Kidney epithelial cell (primary cell): ENCODE measurements at regions not wholly inside any gene's neighbourhood (a gene's known extent, or its start where the extent isn't known, plus 50 kb on each side); places are given as distances from the start of the nearest gene placed in this dataset.

Experiments
- DNase-seq: peaks from one replicate; pipeline ENCODE4 v3.0.0-alpha.2; 2010; ENCODE audit warnings: low read depth
- H3K27me3 ChIP-seq: 2 replicates; pipeline ENCODE4 v1.6.0; 2011; ENCODE audit warnings: low read length; ENCODE audit not compliant: control insufficient read depth, insufficient read depth
- H3K36me3 ChIP-seq: 2 replicates; pipeline ENCODE4 v1.5.1; 2011; ENCODE audit warnings: low read length; ENCODE audit not compliant: control insufficient read depth, insufficient read depth
- H3K4me3 ChIP-seq: 2 replicates; pipeline ENCODE4 v1.5.1; 2011; ENCODE audit warnings: low read depth, mild to moderate bottlenecking, control low read depth, low read length
- TF ChIP-seq, protein P1 (sequence below): IDR thresholded peaks from 2 replicates; pipeline ENCODE4 v1.5.1; 2011; ENCODE audit warnings: mild to moderate bottlenecking, moderate library complexity, low read length, control low read depth, inconsistent platforms; ENCODE audit not compliant: insufficient read depth, poor library complexity, severe bottlenecking

DNA sequence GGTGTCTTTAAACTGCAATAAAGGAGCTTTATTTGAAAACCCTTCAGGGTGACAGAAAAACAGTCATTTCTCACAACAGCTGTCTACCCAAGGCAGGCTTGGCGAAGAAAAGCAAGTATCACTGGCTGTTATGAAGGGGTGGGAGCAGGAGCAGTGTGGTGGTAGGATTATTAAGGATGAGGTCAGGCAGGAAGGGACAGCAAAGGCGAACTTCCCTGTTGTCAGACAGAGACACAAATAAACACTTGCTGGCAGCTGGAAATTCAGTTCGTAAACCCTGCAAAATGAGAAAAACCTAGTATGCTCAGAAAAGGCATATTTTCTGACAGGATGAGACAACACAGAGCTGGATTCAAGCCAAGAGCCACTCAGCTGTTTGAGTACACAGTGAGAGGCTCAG lies 416.3 kb upstream of the CDH5 start:
- Histone ChIP-seq H3K27me3 (no peaks in the 10 kb centered on the region), H3K36me3 (no peaks in the 10 kb centered on the region), H3K4me3 (no peak overlapping the region)
- no peak for DNase-seq
- TF ChIP-seq, protein P1, sequence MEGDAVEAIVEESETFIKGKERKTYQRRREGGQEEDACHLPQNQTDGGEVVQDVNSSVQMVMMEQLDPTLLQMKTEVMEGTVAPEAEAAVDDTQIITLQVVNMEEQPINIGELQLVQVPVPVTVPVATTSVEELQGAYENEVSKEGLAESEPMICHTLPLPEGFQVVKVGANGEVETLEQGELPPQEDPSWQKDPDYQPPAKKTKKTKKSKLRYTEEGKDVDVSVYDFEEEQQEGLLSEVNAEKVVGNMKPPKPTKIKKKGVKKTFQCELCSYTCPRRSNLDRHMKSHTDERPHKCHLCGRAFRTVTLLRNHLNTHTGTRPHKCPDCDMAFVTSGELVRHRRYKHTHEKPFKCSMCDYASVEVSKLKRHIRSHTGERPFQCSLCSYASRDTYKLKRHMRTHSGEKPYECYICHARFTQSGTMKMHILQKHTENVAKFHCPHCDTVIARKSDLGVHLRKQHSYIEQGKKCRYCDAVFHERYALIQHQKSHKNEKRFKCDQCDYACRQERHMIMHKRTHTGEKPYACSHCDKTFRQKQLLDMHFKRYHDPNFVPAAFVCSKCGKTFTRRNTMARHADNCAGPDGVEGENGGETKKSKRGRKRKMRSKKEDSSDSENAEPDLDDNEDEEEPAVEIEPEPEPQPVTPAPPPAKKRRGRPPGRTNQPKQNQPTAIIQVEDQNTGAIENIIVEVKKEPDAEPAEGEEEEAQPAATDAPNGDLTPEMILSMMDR, result no peak

DNA sequence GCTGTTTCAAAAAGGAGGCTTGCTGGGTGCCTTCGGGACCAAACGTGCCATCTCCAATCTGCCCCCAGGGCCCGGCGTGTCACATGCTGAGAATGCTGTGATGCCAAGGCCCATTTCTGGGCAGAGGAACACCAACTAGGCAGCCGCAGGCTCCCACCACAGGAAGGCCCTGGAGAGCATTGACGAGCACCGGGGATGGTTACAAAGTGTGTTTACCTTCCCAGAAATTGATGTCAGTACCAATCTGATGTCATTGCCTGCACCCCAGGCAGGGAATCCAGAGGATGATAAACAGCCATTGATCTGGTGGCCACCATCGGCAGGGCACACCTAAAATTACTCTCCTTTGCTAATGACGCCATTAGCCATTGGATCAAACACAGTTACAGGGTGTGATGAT lies 418.1 kb upstream of the CDH5 start:
- Histone ChIP-seq H3K27me3 (no peaks in the 10 kb centered on the region), H3K4me3 (no peak overlapping the region), H3K36me3 (no peaks in the 10 kb centered on the region)
- DNase-seq, result no peak
- TF ChIP-seq, protein P1, result no peak

DNA sequence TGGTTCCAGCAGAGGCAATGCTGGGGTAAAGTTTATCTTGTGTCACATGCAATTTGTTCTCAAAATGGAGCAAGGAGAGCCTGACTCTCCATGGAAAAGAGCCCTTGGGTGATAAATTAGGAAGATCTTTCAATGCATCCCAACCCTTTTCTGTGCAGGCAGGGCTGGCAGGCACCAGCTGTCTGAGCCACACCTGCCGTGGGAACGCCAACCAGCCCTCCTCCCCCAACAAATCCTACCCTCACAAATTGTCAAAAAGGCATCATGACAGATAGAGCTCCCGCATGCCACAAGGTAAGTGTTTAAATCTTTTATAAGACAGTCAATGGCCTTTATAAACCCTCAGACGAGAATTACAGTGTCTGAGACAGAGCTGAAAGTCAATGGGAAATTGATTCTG lies 418.5 kb upstream of the CDH5 start:
- Histone ChIP-seq H3K27me3 (no peaks in the 10 kb centered on the region), H3K36me3 (no peaks in the 10 kb centered on the region), H3K4me3 (no peak overlapping the region)
- no peak for DNase-seq
- TF ChIP-seq, protein P1, result no peak

DNA sequence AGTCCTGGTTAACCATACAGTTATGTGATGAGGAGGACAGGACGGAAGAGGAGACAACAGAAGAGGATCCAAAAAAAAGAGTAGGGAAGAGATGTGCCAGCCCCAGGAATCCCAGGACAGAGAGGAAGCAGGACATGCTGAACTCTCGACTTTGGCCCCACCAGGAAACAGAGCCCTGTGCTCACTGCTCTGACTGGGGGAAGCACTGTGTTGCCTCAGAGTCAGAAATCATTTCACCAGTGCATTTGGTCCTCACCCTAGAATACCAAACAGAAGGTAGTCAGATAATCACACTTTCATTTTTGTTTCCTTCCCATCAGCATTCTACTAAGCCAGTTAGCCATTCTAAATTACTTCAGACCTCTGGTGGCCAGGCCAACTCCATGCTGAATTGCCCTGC lies 421.0 kb upstream of the CDH5 start:
- H3K36me3 ChIP-seq, result no peaks in the 10 kb centered on the region
- DNase-seq, result no peak
- TF ChIP-seq, protein P1, result no peak
- H3K4me3 ChIP-seq, result no peak overlapping the region
- H3K27me3 ChIP-seq, result no peaks in the 10 kb centered on the region

DNA sequence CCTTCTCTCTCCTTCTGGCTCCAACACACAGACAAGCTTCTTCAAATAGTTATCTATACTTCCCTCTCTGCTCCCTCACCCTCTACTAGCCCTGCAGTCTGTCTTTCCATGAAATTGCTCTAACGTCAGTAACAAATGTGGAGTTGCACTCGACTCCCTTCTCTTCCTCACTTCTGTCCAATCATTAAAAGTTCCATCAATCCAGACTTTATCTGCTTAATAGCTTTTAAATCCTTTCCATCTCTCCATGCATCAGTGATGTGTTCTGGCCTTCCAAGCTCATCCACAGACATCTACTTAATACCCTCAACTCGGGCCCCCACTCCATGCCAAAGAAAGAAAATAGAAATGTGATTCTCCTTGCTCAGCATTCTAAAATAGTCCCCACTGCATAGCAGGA lies 422.1 kb upstream of the CDH5 start:
- Histone ChIP-seq H3K36me3 (no peaks in the 10 kb centered on the region), H3K27me3 (no peaks in the 10 kb centered on the region), H3K4me3 (no peak overlapping the region)
- TF ChIP-seq, protein P1, result no peak
- DNase-seq, result no peak

DNA sequence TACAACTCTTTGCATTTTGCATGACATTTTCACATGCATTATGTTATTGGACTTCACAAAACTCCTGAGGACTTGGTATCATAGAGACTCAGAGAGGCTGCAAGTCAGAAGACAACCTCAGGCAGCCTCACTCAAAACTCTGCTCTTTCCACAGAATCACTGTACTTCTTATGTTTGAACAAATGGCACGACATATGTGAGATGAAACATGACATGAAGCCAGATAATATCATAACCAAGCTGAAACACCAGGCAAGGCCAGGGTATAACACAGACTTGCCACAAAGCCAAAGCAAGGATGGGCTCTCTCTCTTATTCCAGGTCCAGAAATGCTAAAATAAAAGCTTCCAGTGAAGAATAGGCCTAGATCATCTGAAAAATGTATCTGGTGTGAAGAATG lies 425.8 kb upstream of the CDH5 start:
- no peaks in the 10 kb centered on the region for H3K36me3 ChIP-seq
- no peak for DNase-seq
- no peaks in the 10 kb centered on the region for H3K27me3 ChIP-seq
- TF ChIP-seq, protein P1, result no peak
- H3K4me3 ChIP-seq, result no peak overlapping the region
